VCaP (cell line): ENCODE measurements at regions not wholly inside any gene's neighbourhood (a gene's known extent, or its start where the extent isn't known, plus 50 kb on each side); places are given as distances from the start of the nearest gene placed in this dataset.

Experiments
- H3K27ac ChIP-seq: fragments of 450-650 bp; 2 replicates; pipeline ENCODE4 v1.5.1; 2017
- CTCF ChIP-seq: fragments of 450-650 bp; conservative IDR thresholded peaks from 2 replicates; pipeline ENCODE4 v1.5.1; 2017; ENCODE audit warnings: mild to moderate bottlenecking, moderate library complexity

- no peak overlapping the region for H3K27ac ChIP-seq
Measured at GRCh38 chr1:201708691-201709090, 120.3 kb upstream of the IPO9 start.

GRCh38 chr1:201709564-201710295, 119.2 kb upstream of the IPO9 start:
- TF ChIP-seq CTCF = peak; percentile 93
- H3K27ac ChIP-seq = no peak overlapping the region

More at GRCh38 chr1:201708691-201709090, 120.3 kb upstream of the IPO9 start:
- TF ChIP-seq CTCF = no peak

DNA sequence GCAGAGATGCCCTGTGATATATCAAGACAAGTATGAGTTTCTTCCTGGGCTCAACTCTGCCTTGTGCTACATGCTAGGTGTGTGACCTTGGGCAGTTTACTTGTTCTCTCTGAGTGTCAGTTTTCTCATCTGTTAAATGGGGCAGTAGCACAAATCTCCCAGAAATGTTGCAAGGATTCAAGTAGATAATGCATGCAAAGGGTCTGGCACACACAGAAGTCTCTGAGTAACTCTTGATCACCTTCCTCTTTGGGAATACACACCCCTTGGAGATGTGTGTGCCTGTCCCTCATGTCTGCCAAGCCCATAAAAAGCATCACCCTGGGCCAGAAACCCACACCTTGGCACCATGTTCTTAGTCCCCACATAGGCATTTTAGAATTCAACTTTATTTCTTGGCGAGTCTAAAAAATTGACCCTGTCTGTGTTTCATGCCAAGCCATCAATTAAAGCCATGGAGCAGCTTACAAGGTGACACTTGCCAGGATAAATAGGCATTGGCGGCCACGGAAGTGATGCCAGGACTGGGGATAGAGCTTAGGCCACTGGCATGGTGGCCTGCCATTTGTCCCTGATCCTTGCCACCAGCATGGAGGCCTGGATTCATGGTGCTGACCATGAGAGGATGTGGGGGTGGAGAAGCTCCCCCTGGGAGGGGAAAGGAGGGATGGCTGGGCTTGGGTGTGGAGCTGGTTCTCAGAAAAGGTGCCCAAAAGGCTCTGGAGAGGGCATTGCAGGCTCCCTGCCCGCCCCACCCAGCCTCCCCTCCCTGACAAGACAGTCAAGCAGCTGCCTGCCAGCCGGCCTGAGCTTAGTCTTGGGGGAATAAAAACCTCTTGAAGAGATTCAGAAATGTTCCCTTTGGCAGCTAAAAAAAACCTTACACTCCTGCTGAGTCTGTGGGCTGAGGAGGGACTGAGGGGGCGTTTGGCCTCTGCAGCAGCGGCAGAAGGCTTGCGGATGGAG, 118.0 kb upstream of the IPO9 start:
- H3K27ac ChIP-seq = no peak overlapping the region
- TF ChIP-seq CTCF = no peak

- no peak for TF ChIP-seq CTCF
- no peak overlapping the region for H3K27ac ChIP-seq
Measured at GRCh38 chr1:201711811-201712210, 117.1 kb upstream of the IPO9 start.

DNA sequence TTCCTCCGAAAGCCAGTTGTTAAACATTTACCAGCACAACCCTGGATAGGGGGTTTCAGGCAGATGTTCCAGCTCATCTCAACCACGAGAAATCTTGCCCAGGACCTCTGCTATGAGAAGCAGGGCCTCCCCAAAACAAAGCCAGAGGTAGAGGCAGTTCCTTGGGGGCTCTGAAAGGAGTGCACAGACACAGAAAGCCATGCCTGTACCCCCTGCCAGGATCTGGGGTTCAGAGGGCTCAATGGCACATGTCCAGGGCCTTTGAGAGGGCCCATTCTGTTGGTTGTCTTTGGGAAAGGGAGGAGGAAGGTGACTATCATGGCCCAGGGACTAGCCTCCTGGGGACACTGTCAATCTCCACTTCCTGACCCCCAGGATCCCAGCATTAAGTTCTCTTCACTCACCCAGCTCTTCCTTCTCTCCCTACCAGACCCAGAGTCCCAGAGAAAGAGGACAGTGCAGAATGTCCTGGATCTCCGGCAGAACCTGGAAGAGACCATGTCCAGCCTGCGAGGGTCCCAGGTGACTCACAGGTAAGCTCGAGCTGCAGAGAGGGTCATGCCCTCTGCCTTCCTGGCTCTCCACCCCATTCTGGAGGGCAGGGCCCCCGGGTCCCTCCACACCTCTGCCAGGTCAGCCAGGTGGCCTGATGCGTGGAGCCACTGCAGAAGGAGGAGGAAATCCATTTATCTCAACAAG, 116.4 kb upstream of the IPO9 start:
- H3K27ac ChIP-seq = no peak overlapping the region
- no peak for TF ChIP-seq CTCF

DNA sequence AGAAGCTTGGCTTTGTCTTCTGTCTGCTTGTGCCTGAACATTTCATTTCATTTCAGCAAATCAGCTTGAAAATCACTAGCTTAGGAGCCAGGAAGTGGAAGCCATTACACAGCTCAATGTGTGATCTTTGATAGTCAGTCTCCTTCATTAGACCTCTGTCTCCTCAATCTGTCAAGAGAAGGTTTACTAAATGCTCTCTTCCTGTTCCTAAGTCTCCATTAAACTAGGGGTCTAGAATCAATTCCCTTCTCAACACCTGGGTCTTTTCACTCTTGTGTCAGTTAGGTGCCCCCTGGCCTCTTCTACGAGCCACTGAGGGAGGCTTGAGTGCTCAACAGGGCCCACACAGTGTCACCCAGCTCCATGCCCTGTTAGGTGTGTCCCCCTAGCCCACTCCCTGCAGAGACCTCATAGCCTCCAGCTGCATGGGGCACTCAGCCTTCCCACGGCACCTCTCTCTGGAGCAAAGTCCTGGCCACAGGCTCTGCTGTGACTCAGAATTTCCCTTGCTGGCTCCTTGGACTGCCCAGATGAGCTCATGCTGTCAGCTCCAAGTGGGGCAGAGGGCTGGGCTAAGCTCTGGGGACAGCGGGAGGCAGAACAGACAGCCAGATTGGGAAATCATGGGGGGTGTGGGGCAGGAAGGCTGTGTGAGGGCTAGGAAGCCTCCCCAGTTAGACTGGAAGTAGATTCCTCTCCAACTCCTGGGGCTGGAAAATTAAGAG, 115.7 kb upstream of the IPO9 start:
- TF ChIP-seq CTCF = no peak
- H3K27ac ChIP-seq = no peak overlapping the region
